KMS-11 (cell line): ENCODE measurements at regions not wholly inside any gene's neighbourhood (a gene's known extent, or its start where the extent isn't known, plus 50 kb on each side); places are given as distances from the start of the nearest gene placed in this dataset.
"Not testable (repeated sequence)": the region's sequence is repeated elsewhere in the genome, so short reads cannot be mapped to it uniquely, and the experiment has no call there.

Source experiments
- H2AFZ ChIP-seq: fragments of 200-600 bp; sonication (generic); 2 replicates; pipeline ENCODE4 v1.6.1; 2016; ENCODE audit warnings: antibody characterized with exemption, mixed run types, low read depth
- H3K27ac ChIP-seq: fragments of 200-600 bp; sonication (generic); 2 replicates; pipeline ENCODE4 v1.6.1; 2016; ENCODE audit warnings: mild to moderate bottlenecking, mixed run types
- H3K27me3 ChIP-seq: fragments of 200-600 bp; sonication (generic); 2 replicates; pipeline ENCODE4 v1.6.1; 2017; ENCODE audit warnings: mild to moderate bottlenecking, low read depth, mixed run types, moderate library complexity; ENCODE audit not compliant: insufficient read depth
- H3K36me3 ChIP-seq: fragments of 200-600 bp; sonication (generic); 2 replicates; pipeline ENCODE4 v1.6.1; 2017; ENCODE audit warnings: mild to moderate bottlenecking, mixed run types; ENCODE audit not compliant: insufficient read depth
- H3K4me1 ChIP-seq: fragments of 200-600 bp; sonication (generic); 2 replicates; pipeline ENCODE4 v1.6.1; 2016; ENCODE audit warnings: mild to moderate bottlenecking, low read depth, mixed run types; ENCODE audit not compliant: poor library complexity, severe bottlenecking
- H3K4me2 ChIP-seq: fragments of 200-600 bp; sonication (generic); 2 replicates; pipeline ENCODE4 v1.7.0; 2016; ENCODE audit warnings: mild to moderate bottlenecking, mixed run types
- H3K4me3 ChIP-seq: fragments of 200-600 bp; sonication (generic); IDR thresholded peaks from 2 replicates; pipeline ENCODE4 v1.6.1; 2017; ENCODE audit warnings: low read depth, low read length, mixed read lengths; ENCODE audit not compliant: insufficient read depth
- H3K79me2 ChIP-seq: fragments of 200-600 bp; sonication (generic); 2 replicates; pipeline ENCODE4 v1.6.1; 2016; ENCODE audit warnings: low read depth, mixed run types; ENCODE audit not compliant: insufficient read depth
- H3K9ac ChIP-seq: fragments of 200-600 bp; sonication (generic); 2 replicates; pipeline ENCODE4 v1.6.1; 2016; ENCODE audit warnings: mild to moderate bottlenecking, mixed run types
- H4K20me1 ChIP-seq: fragments of 200-600 bp; sonication (generic); 2 replicates; pipeline ENCODE4 v1.6.1; 2016; ENCODE audit warnings: mild to moderate bottlenecking, mixed run types; ENCODE audit not compliant: insufficient read depth
- TF ChIP-seq, protein P1 (sequence below): fragments of 200-600 bp; sonication (generic); conservative IDR thresholded peaks from 2 replicates; pipeline ENCODE4 v1.6.1; 2017; ENCODE audit warnings: low read depth, mild to moderate bottlenecking, antibody characterized with exemption, low read length, moderate library complexity, mixed read lengths

DNA sequence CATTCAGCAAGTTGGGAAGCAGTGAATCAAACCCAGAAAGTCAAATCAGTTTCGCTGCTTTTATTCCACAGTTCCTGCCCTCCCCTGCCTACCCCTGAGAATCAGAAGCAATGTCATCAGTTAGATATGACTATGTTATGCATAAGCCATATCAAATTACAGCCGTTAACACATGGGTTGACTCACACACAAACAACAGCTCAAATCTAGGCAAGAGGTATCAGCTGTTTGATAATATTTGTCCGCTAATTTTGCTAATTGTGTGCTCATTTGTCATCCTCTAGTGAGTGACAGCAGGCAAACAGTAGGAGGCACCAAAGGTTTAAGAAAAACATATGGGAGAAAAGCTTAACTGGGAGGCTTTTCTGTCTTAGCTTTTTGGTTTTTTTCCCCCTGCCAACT is 327.4 kb upstream of the CCL2 start:
- Histone ChIP-seq H3K36me3 (no peaks in the 10 kb centered on the region), H3K4me2 (no peak overlapping the region), H3K9ac (no peak overlapping the region)

DNA sequence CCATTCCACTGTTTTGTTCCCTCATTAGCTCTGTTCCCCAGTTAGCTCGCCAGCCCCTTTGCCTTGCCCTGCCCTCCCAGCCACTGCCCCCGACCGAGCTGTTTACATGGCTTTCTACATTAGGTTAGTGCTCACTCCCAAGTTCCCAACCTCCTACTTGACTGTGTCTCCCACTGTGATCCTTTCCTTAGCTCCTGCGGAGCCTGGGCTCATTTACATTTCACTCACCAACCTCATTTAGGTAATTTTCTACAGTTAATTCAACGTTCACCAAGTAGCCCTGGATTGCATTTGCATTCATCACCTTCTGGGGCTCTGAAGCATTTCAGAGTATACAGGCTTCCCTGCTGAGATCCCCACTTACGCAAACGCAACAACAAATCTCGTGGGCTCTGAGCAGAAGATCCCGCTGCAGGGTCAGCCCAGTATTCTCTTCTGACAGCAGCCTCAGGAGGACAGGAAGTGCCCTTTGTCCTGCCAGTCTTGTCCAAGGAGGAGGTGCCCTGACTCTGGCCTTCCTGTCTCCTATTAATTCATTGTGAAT is 325.8 kb upstream of the CCL2 start:
- Histone ChIP-seq H3K36me3 (no peaks in the 10 kb centered on the region), H2AFZ (no peak overlapping the region), H3K27me3 (no peaks in the 10 kb centered on the region), H3K4me3 (no peak overlapping the region), H3K9ac (no peak overlapping the region), H3K79me2 (no peaks in the 10 kb centered on the region), H3K27ac (no peak overlapping the region), H4K20me1 (no peaks in the 10 kb centered on the region), H3K4me2 (no peak overlapping the region), H3K4me1 (no peaks in the 10 kb centered on the region)
- TF ChIP-seq, protein P1, sequence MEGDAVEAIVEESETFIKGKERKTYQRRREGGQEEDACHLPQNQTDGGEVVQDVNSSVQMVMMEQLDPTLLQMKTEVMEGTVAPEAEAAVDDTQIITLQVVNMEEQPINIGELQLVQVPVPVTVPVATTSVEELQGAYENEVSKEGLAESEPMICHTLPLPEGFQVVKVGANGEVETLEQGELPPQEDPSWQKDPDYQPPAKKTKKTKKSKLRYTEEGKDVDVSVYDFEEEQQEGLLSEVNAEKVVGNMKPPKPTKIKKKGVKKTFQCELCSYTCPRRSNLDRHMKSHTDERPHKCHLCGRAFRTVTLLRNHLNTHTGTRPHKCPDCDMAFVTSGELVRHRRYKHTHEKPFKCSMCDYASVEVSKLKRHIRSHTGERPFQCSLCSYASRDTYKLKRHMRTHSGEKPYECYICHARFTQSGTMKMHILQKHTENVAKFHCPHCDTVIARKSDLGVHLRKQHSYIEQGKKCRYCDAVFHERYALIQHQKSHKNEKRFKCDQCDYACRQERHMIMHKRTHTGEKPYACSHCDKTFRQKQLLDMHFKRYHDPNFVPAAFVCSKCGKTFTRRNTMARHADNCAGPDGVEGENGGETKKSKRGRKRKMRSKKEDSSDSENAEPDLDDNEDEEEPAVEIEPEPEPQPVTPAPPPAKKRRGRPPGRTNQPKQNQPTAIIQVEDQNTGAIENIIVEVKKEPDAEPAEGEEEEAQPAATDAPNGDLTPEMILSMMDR: no peak

More for the DNA sequence above, 327.4 kb upstream of the CCL2 start:
- H3K27me3 ChIP-seq: no peaks in the 10 kb centered on the region
- H3K79me2 ChIP-seq: no peaks in the 10 kb centered on the region
- TF ChIP-seq, protein P1: peak; percentile 45
- H3K4me1 ChIP-seq: no peaks in the 10 kb centered on the region
- no peaks in the 10 kb centered on the region for H4K20me1 ChIP-seq
- H2AFZ ChIP-seq: no peak overlapping the region
- H3K4me3 ChIP-seq: no peak overlapping the region
- no peak overlapping the region for H3K27ac ChIP-seq

DNA sequence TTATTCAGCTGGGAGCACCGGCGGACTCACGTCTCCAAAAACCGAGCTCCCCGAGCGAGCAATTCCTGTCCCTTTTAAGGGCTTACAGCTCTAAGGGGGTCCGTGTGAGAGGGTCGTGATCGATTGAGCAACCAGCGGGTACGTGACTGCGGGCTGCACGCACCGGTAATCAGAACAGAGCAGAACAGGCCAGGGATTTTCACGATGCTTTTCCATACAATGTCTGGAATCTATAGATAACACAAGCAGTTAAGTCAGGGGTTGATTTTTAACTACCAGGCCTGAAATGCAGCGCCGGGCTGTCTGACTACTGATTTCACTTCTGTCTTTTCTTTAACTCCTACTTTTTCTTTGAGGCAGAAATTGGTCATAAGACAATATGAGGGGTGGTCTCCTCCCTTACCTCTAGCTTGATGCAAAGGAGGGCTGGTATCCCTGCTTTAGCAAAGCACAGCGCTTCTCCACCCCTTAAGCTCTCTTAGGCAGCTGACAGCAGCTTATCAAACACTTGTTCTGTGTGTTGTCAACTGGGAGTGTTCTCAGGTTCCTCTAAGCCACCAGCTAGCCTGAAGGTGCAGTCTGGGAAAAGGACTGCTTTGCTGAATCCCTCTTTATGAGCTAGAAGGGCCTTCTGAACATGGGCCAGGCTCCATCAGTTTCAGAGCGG is 323.8 kb upstream of the CCL2 start:
- H3K4me3 ChIP-seq, H3K36me3 ChIP-seq, H4K20me1 ChIP-seq, H3K27me3 ChIP-seq, H3K79me2 ChIP-seq, H3K27ac ChIP-seq, H3K4me1 ChIP-seq, H3K4me2 ChIP-seq, H3K9ac ChIP-seq, H2AFZ ChIP-seq: not testable (repeated sequence)

DNA sequence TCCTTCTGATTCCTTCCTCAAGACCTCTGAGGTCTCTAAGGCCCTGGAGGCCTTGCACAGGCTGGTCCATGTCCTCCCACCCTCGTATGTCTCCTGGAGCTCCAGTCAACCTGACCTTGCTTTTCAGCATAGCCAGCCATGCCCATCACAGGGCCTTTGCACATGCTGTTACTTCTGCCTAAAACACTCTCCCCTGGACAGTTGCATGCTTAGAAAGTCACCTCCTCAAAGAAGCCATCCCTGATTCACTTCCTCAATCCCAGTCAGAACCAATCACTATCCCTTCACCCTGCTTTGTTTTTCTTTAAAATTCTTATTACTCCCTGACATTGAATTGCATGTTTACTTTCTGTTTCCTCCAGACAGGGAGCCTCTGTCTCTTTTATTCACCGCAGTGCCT is 322.1 kb upstream of the CCL2 start:
- H3K27me3 ChIP-seq: no peaks in the 10 kb centered on the region
- no peak overlapping the region for H3K9ac ChIP-seq
- H2AFZ ChIP-seq: no peak overlapping the region
- H3K4me3 ChIP-seq: no peak overlapping the region
- no peaks in the 10 kb centered on the region for H3K4me1 ChIP-seq
- no peaks in the 10 kb centered on the region for H3K79me2 ChIP-seq
- H4K20me1 ChIP-seq: no peaks in the 10 kb centered on the region
- no peak overlapping the region for H3K4me2 ChIP-seq
- H3K27ac ChIP-seq: no peak overlapping the region
- no peaks in the 10 kb centered on the region for H3K36me3 ChIP-seq
- TF ChIP-seq, protein P1: no peak

DNA sequence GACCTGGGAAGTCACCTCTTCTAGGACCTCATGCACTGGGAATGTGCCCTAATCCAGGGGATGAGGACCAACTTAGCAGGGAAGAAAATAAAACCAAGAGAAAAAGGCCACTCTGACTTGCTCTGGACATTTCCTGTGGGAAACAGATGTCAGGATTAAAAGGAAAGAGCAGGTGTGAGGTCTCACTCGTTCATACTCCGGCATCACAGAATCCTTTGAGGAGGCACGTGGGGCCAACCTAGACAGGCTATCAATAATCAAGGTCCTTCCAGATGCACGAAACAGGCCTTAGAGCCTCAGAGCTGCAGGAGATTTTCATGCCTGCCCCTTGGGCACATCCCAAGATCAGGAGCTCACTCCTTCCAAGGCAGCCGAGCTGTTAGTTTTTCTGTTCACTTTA is 321.5 kb upstream of the CCL2 start:
- TF ChIP-seq, protein P1: no peak

More for the DNA sequence above, 321.5 kb upstream of the CCL2 start:
- Histone ChIP-seq H3K9ac (no peak overlapping the region), H3K27me3 (no peaks in the 10 kb centered on the region), H3K4me3 (no peak overlapping the region), H3K4me1 (no peaks in the 10 kb centered on the region), H2AFZ (no peak overlapping the region), H3K27ac (no peak overlapping the region), H3K4me2 (no peak overlapping the region), H4K20me1 (no peaks in the 10 kb centered on the region), H3K36me3 (no peaks in the 10 kb centered on the region), H3K79me2 (no peaks in the 10 kb centered on the region)
